D721Med (cell line): ENCODE measurements at regions not wholly inside any gene's neighbourhood (a gene's known extent, or its start where the extent isn't known, plus 50 kb on each side); places are given as distances from the start of the nearest gene placed in this dataset.

Experiments used
- DNase-seq: peaks from one replicate; pipeline ENCODE4 v3.0.0; 2011; ENCODE audit warnings: low spot score; ENCODE audit not compliant: insufficient read length
- FAIRE-seq: peaks from 2 replicates; lab custom pipeline; 2011; peaks lifted over from hg19 to GRCh38; lab: Jason Lieb, UNC
- TF ChIP-seq, protein P1 (sequence below): IDR thresholded peaks from 2 replicates; pipeline ENCODE4 v1.5.1; 2012; ENCODE audit warnings: mild to moderate bottlenecking, control low read depth; ENCODE audit not compliant: insufficient read depth; ENCODE audit errors: missing control alignments

DNA sequence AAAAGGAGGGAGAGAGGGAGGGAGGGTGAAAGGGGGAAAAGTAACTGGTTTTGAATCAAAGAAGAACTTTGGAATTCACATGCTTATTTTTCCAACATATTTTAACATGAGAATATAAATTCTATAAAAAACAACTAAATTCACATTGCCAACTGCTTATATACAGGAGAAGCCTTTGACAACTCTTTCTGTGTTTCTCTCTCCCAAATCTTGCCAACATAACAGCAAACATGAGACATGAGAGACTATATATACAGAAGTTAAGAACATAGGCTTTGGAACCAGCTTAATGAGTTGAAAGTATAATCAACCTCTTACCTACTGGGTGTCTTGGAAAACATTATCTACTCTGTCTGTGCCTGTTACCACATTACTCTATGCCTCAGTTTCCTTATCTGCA is 493.3 kb downstream of the RFC3 start:
- no peak for FAIRE-seq
- TF ChIP-seq, protein P1, sequence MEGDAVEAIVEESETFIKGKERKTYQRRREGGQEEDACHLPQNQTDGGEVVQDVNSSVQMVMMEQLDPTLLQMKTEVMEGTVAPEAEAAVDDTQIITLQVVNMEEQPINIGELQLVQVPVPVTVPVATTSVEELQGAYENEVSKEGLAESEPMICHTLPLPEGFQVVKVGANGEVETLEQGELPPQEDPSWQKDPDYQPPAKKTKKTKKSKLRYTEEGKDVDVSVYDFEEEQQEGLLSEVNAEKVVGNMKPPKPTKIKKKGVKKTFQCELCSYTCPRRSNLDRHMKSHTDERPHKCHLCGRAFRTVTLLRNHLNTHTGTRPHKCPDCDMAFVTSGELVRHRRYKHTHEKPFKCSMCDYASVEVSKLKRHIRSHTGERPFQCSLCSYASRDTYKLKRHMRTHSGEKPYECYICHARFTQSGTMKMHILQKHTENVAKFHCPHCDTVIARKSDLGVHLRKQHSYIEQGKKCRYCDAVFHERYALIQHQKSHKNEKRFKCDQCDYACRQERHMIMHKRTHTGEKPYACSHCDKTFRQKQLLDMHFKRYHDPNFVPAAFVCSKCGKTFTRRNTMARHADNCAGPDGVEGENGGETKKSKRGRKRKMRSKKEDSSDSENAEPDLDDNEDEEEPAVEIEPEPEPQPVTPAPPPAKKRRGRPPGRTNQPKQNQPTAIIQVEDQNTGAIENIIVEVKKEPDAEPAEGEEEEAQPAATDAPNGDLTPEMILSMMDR: no peak
- DNase-seq: no peak

GRCh38 chr13:34312578-34312977 is 494.6 kb downstream of the RFC3 start:
- TF ChIP-seq, protein P1: no peak
- no peak for DNase-seq
- FAIRE-seq: no peak

- FAIRE-seq: no peak
- no peak for DNase-seq
- TF ChIP-seq, protein P1: no peak
These were observed 502.1 kb downstream of the RFC3 start for GRCh38 chr13:34320084-34320483.

DNA sequence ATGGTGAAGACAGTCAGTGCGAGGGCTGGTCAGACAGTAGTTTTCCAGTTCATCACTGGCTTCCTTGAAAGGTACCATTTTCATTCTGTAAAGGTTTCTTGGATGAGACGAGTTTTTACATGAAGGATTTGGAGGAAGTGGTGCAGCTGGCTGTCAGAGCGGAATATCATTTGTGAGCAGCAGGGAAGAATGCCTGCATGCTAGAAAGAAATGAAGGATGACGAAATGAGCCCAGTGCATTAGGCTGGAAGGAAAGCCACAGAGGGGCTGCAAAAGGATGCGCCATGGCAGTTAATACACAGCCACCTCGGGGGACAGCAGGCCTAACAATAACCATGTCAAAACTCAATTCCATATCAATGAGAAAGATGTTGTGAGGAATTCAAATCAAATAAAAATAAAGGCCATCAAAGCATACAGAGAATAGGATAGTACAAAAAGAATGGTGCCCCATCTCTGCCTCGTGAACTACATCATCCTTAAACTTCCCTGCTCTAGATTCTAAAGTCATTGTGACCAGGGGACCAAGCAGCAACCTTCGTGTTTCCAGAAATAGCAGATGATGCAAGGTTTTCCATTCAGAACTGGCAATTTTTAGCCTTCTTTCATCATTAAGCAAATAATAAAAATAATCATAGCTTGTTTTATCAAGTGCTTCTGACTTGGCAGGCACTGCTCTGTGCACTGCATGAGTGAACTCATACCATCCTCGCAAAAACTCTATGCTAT is 504.2 kb downstream of the RFC3 start:
- FAIRE-seq (no peak), DNase-seq (no peak)
- TF ChIP-seq, protein P1: no peak

DNA sequence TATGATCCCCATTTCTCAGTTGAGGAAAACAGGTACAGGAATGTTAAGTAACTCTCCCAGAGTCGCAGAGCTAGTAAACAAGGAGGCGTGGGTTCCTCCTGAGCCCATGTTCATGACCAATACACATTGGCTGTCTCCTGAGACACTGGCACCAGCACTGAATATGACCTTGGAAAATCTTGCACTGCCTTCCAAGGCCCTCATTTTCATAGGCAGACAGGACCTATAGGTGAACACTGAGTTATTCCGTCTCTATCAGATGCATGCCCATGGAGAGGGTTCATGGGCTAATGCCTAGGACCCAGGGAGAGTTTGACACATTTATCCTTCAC is 504.8 kb downstream of the RFC3 start:
- DNase-seq: no peak
- FAIRE-seq: no peak
- TF ChIP-seq, protein P1: no peak

DNA sequence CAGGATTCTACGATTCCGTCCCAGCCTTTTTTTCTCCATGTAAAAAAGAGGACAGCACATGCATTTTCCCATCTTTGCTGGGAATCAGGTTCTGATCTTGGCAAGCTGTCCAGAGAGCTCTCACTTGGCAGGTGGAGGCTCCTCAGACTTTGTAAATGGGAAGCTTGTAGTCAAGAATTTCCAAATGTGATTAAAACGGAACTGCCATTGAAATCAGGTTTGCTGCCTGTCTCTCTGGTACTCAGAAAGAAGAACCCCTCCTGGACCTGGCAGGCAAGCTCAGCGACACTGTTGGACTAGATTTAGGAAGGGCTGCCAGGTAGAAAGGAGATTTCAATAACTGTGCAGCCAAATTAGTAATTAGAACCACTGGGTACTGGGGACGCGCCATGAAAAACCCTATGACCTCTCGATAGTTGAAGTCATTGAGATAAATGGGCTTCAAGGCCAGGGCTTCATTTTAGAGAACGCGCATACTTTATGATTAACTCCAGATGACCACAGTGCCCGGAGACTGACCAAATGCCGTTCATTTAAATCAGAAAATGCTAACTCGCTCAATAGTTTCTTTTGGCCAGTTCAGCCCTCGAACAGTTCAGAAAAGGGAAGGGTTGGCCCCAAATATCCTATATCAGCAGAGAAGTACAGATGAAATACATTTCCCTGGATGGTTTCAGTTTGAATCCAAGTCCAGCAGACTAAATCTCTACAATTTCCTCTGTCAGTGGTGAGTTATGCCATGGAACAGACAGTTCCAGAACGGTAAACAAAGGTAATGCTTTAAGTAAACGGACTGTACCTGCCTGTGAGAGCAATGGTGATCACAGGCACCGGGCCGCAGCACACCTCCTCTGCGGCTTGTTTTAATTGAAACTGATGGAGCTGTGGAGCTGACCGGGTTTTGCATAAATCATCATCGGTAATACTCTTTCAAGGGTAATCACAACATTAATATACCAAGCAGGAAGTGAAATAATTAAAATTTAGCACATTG is 517.4 kb downstream of the RFC3 start:
- TF ChIP-seq, protein P1: no peak
- FAIRE-seq: no peak
- no peak for DNase-seq
